D721Med (cell line): ENCODE measurements at regions not wholly inside any gene's neighbourhood (a gene's known extent, or its start where the extent isn't known, plus 50 kb on each side); places are given as distances from the start of the nearest gene placed in this dataset.

Source experiments
- DNase-seq: peaks from one replicate; pipeline ENCODE4 v3.0.0; 2011; ENCODE audit warnings: low spot score; ENCODE audit not compliant: insufficient read length
- FAIRE-seq: peaks from 2 replicates; lab custom pipeline; 2011; peaks lifted over from hg19 to GRCh38; lab: Jason Lieb, UNC
- TF ChIP-seq, protein P1 (sequence below): IDR thresholded peaks from 2 replicates; pipeline ENCODE4 v1.5.1; 2012; ENCODE audit warnings: mild to moderate bottlenecking, control low read depth; ENCODE audit not compliant: insufficient read depth; ENCODE audit errors: missing control alignments

DNA sequence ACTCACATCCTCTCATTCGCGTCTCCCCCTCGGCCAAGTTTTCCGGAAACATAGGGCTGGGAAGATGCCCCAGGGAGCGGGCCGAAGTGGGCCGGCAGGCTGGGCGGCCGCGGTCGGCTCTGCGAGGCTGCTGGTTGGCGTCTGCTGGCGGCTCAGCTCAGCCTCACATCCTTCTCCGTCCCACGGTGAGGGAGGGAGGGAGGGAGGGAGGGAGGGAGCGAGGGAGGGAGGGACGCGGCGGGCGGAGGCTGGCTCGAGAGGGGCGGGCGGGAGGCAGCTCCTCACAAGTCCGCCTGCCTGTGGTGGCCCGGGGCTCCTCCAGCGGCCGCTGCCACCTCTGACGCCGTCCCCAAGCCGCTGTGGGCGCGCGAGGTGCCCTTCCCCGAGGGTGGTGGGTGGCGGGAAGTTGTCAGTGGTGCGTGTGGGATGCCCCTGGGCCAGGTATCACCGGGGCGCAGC is 93.8 kb downstream of the RFLNA start:
- TF ChIP-seq, protein P1, sequence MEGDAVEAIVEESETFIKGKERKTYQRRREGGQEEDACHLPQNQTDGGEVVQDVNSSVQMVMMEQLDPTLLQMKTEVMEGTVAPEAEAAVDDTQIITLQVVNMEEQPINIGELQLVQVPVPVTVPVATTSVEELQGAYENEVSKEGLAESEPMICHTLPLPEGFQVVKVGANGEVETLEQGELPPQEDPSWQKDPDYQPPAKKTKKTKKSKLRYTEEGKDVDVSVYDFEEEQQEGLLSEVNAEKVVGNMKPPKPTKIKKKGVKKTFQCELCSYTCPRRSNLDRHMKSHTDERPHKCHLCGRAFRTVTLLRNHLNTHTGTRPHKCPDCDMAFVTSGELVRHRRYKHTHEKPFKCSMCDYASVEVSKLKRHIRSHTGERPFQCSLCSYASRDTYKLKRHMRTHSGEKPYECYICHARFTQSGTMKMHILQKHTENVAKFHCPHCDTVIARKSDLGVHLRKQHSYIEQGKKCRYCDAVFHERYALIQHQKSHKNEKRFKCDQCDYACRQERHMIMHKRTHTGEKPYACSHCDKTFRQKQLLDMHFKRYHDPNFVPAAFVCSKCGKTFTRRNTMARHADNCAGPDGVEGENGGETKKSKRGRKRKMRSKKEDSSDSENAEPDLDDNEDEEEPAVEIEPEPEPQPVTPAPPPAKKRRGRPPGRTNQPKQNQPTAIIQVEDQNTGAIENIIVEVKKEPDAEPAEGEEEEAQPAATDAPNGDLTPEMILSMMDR: no peak
- FAIRE-seq (no peak), DNase-seq (no peak)

DNA sequence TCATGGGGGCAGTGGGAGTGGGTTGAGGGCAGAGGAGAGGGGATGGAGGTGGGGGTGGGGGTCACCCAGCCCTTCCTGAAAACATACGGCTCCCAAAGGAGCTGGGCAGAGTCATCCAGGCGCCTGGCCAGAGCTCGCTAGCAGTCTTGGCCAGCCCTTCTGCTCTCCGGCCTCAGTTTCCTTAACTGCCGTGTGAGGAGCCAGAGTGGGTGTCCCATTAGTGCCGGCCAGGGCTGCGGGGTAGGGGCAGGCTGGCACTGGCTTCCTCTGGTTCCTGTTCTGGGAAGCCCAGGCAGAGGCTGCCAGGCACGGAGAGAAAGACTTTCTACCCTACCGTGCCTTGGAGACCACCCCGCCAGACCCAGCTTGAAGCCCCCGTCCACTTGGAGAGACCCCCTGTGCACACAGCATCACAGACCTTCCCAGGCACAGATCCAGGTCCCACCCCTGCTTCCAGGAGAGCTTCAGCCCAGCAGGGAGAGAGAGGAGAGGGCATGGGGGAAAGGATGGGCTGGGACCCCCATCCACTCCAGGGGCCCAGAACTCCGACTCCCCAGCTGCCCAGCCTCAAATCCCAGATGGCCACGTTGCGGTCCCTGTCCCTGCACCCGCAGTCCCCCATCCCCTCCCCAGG is 93.3 kb downstream of the RFLNA start:
- no peak for DNase-seq
- no peak for FAIRE-seq
- TF ChIP-seq, protein P1: no peak

DNA sequence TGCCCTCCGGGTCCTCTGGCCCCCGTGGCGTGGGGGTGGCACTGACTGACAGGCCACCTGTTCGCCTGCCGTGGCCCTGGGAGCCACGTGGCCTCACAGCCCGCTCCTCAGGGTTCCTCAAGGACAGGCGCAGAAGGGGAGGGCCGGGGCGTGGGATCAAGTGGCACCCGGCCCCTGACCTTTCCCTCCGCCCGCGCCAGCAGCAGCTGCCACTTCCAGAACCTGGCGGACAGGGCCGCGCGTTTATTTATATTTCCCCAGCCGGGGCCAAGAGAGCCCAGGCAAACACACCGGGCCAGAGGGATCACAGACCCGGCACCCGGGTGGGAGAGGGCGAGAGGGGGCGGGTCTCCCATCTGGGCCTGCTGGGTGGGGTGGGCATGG is 92.6 kb downstream of the RFLNA start:
- DNase-seq (no peak), FAIRE-seq (no peak)
- TF ChIP-seq, protein P1: no peak

DNA sequence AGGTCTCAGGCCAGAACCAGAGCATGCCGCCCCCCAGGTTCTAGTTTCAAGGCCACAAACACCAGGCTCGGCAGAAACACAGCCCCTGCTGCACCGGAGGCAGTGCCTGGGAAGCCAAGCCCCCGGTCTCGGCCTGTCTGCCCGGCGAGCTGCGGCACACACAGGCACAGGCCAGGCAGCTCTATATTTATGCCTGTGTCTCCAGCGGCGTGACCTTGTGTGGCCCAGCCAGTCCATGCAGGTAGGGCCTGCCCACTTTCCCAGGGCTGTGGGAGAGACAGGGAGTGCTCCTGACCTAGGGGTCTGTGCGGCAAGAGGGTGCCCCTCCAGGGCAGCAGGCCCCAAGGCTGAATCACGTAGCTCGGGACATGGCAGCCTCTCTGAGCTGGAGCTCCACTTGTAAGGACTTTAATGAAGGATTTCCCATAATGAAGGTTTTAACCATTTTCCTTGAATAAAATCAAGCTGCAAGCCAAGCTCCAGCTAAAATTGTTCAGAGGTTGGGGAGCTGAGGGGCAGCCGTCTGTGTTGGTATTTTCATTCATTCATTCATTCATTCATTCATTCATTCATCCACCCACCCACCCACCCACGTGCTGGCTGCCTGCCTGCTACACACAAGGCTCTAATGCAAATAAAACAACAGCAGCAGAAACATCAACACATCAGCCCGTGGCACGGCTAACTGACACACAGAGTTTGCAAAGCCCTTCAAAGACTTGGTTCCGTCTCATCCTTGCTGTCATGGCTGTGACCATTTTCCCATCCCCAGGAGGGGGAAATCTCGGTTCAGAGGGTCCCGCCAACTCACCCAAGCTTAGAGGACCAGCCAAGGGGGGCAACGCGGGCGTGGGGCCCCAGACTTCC is 92.0 kb downstream of the RFLNA start:
- TF ChIP-seq, protein P1: no peak
- FAIRE-seq (no peak), DNase-seq (no peak)

DNA sequence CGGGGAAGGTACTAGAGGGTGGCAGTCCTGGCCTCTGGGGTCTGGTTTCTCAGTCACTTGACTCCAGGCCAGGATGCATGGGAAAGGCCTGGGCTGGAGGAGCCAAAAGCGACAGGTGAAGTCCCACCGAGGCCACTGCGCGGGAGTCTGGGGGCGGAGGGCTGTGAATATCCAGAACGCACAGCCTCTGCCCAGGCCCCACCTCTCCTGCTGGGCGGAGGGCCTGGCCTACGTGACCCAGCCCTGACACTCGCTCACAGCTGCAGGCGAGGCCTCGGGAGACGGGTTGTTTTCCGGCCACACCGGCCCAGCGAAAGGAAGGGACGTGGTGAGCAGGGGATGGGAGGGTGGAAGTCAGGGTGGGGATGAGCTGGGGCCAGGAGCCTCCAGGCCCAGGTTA is 91.2 kb downstream of the RFLNA start:
- TF ChIP-seq, protein P1: no peak
- no peak for DNase-seq
- no peak for FAIRE-seq

DNA sequence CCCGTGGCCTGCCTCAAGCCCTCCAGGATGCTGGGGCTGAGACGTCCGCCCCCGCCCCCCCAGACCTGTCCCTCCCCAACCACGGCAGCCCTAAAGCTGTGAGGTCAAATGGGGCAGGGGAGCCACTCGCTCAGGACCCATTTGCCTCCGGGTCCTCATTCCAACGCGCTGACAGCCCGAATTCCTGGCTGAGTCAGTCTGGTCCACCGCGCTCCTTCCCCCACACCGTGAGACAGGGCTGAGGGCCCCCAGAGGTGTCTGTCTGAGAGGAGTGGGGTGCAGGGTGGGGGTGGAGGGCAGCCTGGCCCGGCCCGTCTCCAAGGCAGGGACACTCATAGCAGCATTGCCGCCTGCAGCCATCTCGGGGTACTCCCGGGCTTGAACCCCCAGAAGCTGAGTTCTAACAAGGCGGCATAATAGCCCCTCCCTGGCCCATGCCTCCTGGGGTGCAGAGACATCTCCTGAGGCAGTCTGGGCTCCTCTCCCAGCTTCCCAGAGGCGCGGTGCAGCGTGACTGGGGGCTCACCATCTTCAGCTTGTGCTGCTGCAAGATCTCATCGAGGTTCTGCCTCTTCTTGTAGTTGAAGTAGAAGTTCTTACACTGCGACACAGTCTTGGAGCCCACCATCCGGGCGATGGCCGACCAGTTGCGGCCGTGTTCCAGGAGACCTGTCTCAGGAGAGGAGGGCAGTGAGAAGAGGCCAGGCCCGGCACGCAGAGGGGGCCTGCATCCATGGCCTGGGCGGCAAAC is 90.5 kb downstream of the RFLNA start:
- TF ChIP-seq, protein P1: no peak
- FAIRE-seq: no peak
- no peak for DNase-seq
